EH (cell line): ENCODE measurements at regions not wholly inside any gene's neighbourhood (a gene's known extent, or its start where the extent isn't known, plus 50 kb on each side); places are given as distances from the start of the nearest gene placed in this dataset.

Experiments
- DNase-seq: peaks from one replicate; pipeline ENCODE4 v3.0.0-alpha.2; 2015; ENCODE audit warnings: low read depth

GRCh38 chr13:31957772-31958171 is 73.8 kb upstream of the FRY start:
- DNase-seq = peak; percentile 16

DNA sequence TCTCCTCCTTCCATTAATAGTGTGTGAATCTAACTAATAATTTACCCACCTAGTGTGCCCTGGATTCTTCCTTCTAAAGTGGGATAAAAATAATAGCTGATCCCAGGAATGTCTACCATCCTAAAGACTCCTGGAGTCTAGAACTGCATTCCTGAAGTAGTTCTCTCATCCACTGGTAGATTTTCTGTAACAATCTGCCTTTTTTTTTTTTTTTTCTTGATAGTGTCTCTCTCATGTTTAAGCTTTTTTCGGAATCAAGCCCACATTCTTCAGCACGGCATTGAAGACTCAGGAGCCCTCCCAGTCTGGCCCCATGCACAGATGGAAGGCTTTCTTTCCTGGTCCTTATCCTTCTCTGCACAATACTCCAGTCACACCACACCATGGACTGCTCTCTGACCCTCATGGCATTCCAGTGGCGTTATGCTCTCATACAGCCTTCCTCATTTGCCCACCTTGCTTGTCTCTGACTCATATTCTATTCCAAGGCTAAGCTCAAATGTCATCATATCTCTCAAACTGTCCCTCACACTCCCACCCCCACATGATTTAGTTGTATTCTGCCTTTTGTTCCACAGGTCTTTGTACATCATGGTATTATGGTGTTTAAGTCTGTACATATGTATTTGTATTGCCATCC is 68.7 kb upstream of the FRY start:
- peak; percentile 59 for DNase-seq

- no peak for DNase-seq
Observed at GRCh38 chr13:31963631-31964030, 67.9 kb upstream of the FRY start.

DNA sequence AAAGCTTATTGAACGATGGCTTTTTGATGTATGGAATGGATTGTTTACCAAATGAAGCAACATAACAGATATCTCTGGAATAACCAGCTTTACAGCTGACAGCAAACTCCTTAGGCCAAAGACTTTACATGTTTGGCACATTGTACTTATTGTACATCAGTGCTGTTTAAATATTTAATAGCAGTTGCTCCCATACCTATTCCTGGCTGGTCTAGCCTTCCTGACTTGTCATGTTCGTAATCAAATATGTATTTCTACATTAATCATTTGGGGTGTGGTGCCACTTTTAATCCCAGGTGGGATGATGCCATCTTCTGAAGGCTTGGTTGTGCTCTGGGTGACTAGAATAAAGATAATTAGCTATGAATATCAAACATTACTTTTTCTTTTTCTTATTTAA is 67.4 kb upstream of the FRY start:
- DNase-seq = no peak

- peak; percentile 53 for DNase-seq
Observed at GRCh38 chr13:31965361-31966066, 66.1 kb upstream of the FRY start.

GRCh38 chr13:31967155-31967554 is 64.4 kb upstream of the FRY start:
- no peak for DNase-seq

GRCh38 chr13:31968473-31968872 is 63.1 kb upstream of the FRY start:
- DNase-seq = peak; percentile 26

GRCh38 chr13:31970231-31970930 is 61.2 kb upstream of the FRY start:
- peak; percentile 93 for DNase-seq

GRCh38 chr13:31972453-31972852 is 59.1 kb upstream of the FRY start:
- no peak for DNase-seq

DNA sequence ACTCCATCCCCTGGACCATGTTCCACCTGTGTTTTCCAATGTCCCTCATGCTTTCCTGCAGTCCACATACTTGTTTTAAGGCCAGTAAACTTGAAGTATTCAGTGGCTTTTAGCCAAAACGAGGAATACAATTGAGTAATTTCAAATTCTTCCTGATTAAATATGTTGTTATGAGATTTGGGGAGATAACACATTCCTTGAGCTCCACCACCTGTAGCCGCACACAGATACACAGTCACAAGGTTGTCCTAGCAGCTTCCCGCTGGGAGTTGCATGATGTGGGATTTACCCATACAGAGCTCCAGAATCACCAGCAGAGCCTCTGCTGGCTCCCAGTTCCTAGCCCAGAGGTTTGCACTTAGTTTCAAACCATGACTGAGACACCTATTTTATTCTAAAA is 53.6 kb upstream of the FRY start:
- DNase-seq = no peak

DNA sequence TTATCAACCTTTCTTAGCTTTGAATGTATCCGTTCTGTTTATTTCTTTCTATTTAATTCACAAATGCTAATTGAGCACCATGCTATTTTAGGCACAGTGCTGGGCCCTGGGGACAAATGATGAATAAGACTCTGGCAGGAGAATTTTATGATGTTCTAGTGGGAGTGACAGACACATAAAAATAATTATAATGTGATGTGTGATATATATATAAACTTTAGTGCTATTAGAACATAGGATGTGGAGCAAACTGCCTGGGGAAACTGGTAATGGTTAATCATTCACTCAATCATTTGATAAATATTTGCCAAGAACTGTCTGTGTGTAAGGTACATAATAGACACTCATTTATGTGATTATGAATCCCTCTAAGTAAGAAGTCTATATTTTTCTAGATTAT is 50.7 kb upstream of the FRY start:
- DNase-seq = peak; percentile 55
